Spleen (tissue), 7 donors: ENCODE measurements at regions not wholly inside any gene's neighbourhood (a gene's known extent, or its start where the extent isn't known, plus 50 kb on each side); places are given as distances from the start of the nearest gene placed in this dataset.

Source experiments
- CTCF ChIP-seq, 11 experiments: fragments of 200-600 bp in 7 of 11; fragments of 450-650 bp in 4 of 11; sonication (generic) in 4 of 11; IDR thresholded peaks in 8 of 11; conservative IDR thresholded peaks in 3 of 11; 1 replicate in 7 of 11; 2 replicates in 4 of 11; pipeline versions ENCODE4 v1.4.0 to v1.8.0; 2016 to 2021; ENCODE audit warnings: antibody characterized with exemption in 11 of 11, inconsistent platforms in 4 of 11, mild to moderate bottlenecking in 1 of 11
- POLR2AphosphoS5 ChIP-seq, 3 donors: sonication (generic); formaldehyde crosslinking; IDR thresholded peaks; one replicate each; pipeline ENCODE4 v1.5.1; 2017; ENCODE audit warnings: antibody characterized with exemption in 3 of 3
- donor health status: DM: no; HTN: no; CAD: no; lungs with moderate emphysema.
- donor health status: DM: no; HTN: no; CAD: no.
- donor health status: DM: no; HTN: no; CAD: no.

- TF ChIP-seq POLR2AphosphoS5 (IDR thresholded peaks at IDR 0.05) (no peak), CTCF (IDR thresholded peaks at IDR 0.05 in 8 of 11, conservative IDR thresholded peaks at IDR 0.05 in 3 of 11) (no peak)
Observed at GRCh38 chr2:52115750-52116149, 1083.8 kb upstream of the NRXN1 start.
